A549 (cell line): ENCODE measurements at regions not wholly inside any gene's neighbourhood (a gene's known extent, or its start where the extent isn't known, plus 50 kb on each side); places are given as distances from the start of the nearest gene placed in this dataset.

Source experiments
- BHLHE40 ChIP-seq: IDR thresholded peaks from 2 replicates; pipeline ENCODE4 v1.6.1; 2012; ENCODE audit warnings: low read depth, low read length, inconsistent platforms
- ESRRA ChIP-seq: fragments of 150-350 bp; IDR thresholded peaks from 2 replicates; pipeline ENCODE4 v1.6.1; 2014; ENCODE audit warnings: mild to moderate bottlenecking, low read length, borderline replicate concordance
- HDAC2 ChIP-seq: fragments of 200-600 bp; sonication (generic); IDR thresholded peaks from 2 replicates; pipeline ENCODE4 v1.6.1; 2016
- KDM1A ChIP-seq: fragments of 200-600 bp; sonication (generic); IDR thresholded peaks from 2 replicates; pipeline ENCODE4 v1.6.1; 2016; ENCODE audit warnings: low read depth, mild to moderate bottlenecking
- MYC ChIP-seq: IDR thresholded peaks from 2 replicates; pipeline ENCODE4 v1.6.1; 2012; ENCODE audit warnings: mild to moderate bottlenecking, inconsistent platforms, low read length, improper control_type of control experiment, borderline replicate concordance
- POLR2A ChIP-seq: IDR thresholded peaks from 2 replicates; pipeline ENCODE4 v1.6.1; 2012; ENCODE audit warnings: mild to moderate bottlenecking, low read length
- ZC3H11A ChIP-seq: fragments of 450-650 bp; IDR thresholded peaks from 2 replicates; pipeline ENCODE4 v1.6.1; 2014; ENCODE audit warnings: antibody characterized with exemption, mild to moderate bottlenecking
- TF ChIP-seq, protein P1 (sequence below): fragments of >200 bp; sonication (Bioruptor Twin); formaldehyde crosslinking; IDR thresholded peaks from 3 replicates; pipeline ENCODE4 v1.5.1; 2016
- TF ChIP-seq, protein P2 (sequence below): fragments of 450-650 bp; IDR thresholded peaks from 2 replicates; pipeline ENCODE4 v1.6.1; 2014; ENCODE audit warnings: antibody characterized with exemption

DNA sequence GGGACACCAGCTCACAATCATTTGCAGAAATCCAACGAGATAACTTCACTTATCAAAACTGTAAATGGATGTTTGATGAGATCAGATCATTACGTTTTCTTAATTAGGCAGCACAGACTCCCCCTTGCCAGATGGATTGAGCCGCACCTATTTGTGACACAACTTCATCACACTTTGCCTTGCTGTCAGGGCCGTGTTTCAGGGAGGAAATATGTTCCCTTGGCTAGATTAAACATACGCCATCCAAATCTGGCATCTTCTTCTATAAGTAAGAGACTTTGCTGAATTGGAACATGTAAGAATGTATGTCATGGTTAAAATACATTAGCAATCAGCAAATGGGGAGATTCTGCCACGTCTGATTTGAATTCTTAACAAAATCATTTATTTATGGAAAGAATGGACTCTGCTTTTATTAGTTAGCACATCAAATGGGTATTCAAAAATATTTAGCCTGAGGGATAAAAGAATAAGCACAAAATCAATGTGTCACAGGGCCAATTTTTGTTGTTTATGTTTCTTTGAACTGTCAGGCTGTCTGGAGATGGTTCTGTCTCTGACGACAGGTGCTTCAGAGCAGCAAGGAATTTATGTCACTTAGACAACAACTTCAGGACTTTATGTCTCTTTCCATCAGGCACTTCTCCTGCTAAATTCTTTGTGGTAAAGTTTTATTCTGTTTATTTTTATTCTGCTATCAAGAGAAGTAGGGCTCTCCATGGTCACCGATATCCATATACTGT is 326.1 kb upstream of the NCAM1 start:
- TF ChIP-seq BHLHE40 = no peak
- no peak for TF ChIP-seq HDAC2
- TF ChIP-seq ZC3H11A = no peak
- TF ChIP-seq, protein P1, sequence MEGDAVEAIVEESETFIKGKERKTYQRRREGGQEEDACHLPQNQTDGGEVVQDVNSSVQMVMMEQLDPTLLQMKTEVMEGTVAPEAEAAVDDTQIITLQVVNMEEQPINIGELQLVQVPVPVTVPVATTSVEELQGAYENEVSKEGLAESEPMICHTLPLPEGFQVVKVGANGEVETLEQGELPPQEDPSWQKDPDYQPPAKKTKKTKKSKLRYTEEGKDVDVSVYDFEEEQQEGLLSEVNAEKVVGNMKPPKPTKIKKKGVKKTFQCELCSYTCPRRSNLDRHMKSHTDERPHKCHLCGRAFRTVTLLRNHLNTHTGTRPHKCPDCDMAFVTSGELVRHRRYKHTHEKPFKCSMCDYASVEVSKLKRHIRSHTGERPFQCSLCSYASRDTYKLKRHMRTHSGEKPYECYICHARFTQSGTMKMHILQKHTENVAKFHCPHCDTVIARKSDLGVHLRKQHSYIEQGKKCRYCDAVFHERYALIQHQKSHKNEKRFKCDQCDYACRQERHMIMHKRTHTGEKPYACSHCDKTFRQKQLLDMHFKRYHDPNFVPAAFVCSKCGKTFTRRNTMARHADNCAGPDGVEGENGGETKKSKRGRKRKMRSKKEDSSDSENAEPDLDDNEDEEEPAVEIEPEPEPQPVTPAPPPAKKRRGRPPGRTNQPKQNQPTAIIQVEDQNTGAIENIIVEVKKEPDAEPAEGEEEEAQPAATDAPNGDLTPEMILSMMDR = no peak
- TF ChIP-seq MYC = no peak
- TF ChIP-seq POLR2A = no peak
- TF ChIP-seq, protein P2, sequence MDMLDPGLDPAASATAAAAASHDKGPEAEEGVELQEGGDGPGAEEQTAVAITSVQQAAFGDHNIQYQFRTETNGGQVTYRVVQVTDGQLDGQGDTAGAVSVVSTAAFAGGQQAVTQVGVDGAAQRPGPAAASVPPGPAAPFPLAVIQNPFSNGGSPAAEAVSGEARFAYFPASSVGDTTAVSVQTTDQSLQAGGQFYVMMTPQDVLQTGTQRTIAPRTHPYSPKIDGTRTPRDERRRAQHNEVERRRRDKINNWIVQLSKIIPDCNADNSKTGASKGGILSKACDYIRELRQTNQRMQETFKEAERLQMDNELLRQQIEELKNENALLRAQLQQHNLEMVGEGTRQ = no peak
- TF ChIP-seq ESRRA = no peak
- TF ChIP-seq KDM1A = no peak
